ENCODE measurements at regions not wholly inside any gene's neighbourhood (a gene's known extent, or its start where the extent isn't known, plus 50 kb on each side); places are given as distances from the start of the nearest gene placed in this dataset.
A peak's percentile ranks its signal among the peaks of the same experiment; 100 is the strongest.

DNA sequence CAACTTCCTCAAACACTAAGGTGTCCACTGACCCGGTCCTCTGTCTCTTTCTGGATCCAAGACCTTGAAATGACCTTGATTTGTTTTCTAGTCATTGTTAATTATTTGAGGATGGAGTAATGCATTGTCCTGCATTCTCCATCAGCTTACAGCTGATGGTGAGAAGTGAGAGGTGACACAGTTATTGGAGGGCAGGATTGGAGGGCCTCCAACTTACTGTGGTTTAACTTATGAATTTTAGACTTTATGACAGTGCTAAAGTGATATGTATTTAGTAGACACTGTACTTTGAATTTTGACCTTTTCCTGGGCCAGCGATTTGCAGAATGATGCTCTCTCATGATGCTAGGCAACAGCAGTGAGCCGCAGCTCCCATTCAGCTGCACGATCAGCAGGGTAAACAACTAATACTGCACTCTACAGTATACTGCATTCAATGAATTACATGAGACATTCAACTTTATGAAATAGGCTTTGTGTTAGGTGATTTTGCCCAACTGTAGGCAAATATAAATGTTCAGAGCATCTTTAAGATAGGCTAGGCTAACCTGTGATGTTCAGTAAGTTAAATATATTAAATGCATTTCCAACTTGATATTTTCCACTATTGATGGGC is 200.0 kb upstream of the MEX3C start:
- Mint-ChIP-seq H3K27ac (no peak overlapping the region), H3K27me3 (peaks cover 9% of the 10 kb centered on the region), H3K4me3 (no peak overlapping the region), H3K4me1 (no peaks in the 10 kb centered on the region), H3K36me3 (ENCODE audit: low read depth) (no peaks in the 10 kb centered on the region), H3K9me3 (no peaks in the 10 kb centered on the region)
- no peak for ATAC-seq (replicated peaks)

GRCh38 chr18:51398104-51398503 is 200.6 kb upstream of the MEX3C start:
- no peak for ATAC-seq (replicated peaks)
- Mint-ChIP-seq H3K4me3 (no peak overlapping the region), H3K27me3 (peaks cover 9% of the 10 kb centered on the region)

DNA sequence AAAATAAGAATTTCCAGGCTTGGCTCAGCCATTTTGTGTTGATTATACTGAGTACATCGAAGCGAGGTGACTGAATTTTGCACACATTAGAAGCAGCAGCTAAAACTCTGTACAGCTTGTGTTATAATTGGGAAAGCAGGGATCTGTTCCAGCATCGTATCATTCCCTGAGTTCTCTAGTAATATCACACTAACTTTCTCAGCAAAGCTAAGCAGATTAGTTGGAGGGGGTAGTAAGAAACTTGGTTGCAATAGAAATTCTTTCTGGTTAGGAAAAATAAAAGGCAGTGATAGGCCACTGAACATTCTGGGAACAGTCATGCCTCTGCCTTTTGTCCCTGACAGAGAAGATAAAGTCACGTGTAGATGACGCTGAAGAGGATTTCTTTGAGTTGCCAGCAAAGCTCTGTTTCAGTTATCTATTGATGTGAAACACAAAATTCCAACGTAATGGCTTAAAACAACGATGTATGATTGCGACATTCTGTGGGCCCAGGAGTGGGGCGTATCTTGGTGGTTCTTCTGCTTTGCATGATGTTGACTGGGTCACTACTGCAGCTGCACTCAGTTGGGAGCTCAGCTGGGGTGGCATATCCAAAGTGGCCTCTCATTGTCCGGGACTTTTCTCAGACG is 202.1 kb upstream of the MEX3C start:
- Mint-ChIP-seq H3K4me3 (no peak overlapping the region), H3K27me3 (no peaks in the 10 kb centered on the region), H3K9me3 (no peaks in the 10 kb centered on the region), H3K27ac (no peak overlapping the region), H3K4me1 (no peaks in the 10 kb centered on the region), H3K36me3 (ENCODE audit: low read depth) (no peaks in the 10 kb centered on the region)
- ATAC-seq (replicated peaks): no peak

More at GRCh38 chr18:51398104-51398503, 200.6 kb upstream of the MEX3C start:
- no peaks in the 10 kb centered on the region for H3K4me1 Mint-ChIP-seq
- H3K36me3 Mint-ChIP-seq (ENCODE audit: low read depth): no peaks in the 10 kb centered on the region
- no peak overlapping the region for H3K27ac Mint-ChIP-seq
- H3K9me3 Mint-ChIP-seq: no peaks in the 10 kb centered on the region

GRCh38 chr18:51400721-51401120 is 203.2 kb upstream of the MEX3C start:
- Mint-ChIP-seq H3K36me3 (ENCODE audit: low read depth) (no peaks in the 10 kb centered on the region), H3K4me3 (no peak overlapping the region), H3K27ac (no peak overlapping the region), H3K9me3 (no peaks in the 10 kb centered on the region), H3K4me1 (no peaks in the 10 kb centered on the region), H3K27me3 (peaks cover 2% of the 10 kb centered on the region)
- no peak for ATAC-seq (replicated peaks)

- Mint-ChIP-seq H3K9me3 (no peaks in the 10 kb centered on the region), H3K36me3 (ENCODE audit: low read depth) (no peaks in the 10 kb centered on the region), H3K4me3 (no peak overlapping the region), H3K4me1 (no peaks in the 10 kb centered on the region), H3K27ac (no peak overlapping the region), H3K27me3 (peaks cover 4% of the 10 kb centered on the region)
- no peak for ATAC-seq (replicated peaks)
Measured at GRCh38 chr18:51401912-51402311, 204.4 kb upstream of the MEX3C start.

- Mint-ChIP-seq H3K36me3 (ENCODE audit: low read depth) (no peaks in the 10 kb centered on the region), H3K27ac (no peak overlapping the region), H3K4me1 (no peaks in the 10 kb centered on the region), H3K9me3 (no peaks in the 10 kb centered on the region), H3K27me3 (peaks cover 4% of the 10 kb centered on the region), H3K4me3 (no peak overlapping the region)
- no peak for ATAC-seq (replicated peaks)
Measured at GRCh38 chr18:51404620-51405019, 207.1 kb upstream of the MEX3C start.

- H3K4me1 Mint-ChIP-seq: no peaks in the 10 kb centered on the region
- H3K36me3 Mint-ChIP-seq (ENCODE audit: low read depth): no peaks in the 10 kb centered on the region
- peaks cover 12% of the 10 kb centered on the region for H3K27me3 Mint-ChIP-seq
- no peak for ATAC-seq (replicated peaks)
- H3K27ac Mint-ChIP-seq: no peak overlapping the region
- H3K9me3 Mint-ChIP-seq: no peaks in the 10 kb centered on the region
- H3K4me3 Mint-ChIP-seq: no peak overlapping the region
Measured at GRCh38 chr18:51405683-51406477, 208.4 kb upstream of the MEX3C start.

DNA sequence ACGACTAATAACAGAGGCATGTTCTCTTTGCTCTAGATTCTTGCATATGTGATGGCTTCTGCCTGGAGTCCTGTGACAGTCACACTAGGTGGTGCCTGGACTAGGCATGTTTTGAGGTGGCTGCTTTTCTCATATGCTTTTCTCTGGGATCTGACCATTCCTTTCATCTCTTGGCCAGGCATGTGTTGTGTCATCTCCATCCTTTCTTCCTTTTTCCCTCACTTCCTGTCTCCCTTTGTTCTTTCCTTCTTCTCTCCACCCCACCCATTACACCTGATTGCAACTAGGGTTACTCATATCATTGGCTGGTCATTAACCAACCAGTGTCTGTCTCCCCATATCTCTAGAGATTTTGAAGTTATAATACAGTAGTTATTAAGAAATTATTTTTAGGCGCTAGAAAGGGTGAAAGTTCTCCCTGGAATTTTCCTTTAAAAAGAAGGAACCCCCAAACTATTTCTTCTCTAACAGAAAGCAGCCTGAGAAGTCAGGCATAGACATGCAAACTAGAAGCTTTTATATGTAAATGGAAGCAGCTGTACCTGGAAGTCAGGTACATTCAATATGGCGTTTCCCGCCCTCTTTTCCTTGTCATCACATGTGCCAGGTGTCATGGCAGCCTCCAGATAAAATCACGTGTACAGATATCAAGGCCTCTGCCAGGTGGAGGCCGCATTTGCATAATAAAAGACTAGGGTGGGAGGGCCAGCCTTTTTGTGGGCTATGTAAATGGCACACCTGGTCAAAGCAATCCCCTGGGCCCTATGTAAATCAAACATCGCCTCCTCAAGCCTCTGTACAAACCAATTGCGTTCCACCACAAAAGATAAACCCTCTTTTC is 220.4 kb upstream of the MEX3C start:
- Mint-ChIP-seq H3K9me3 (no peaks in the 10 kb centered on the region), H3K27ac (no peak overlapping the region), H3K4me3 (no peak overlapping the region), H3K36me3 (ENCODE audit: low read depth) (no peaks in the 10 kb centered on the region), H3K27me3 (no peaks in the 10 kb centered on the region), H3K4me1 (no peaks in the 10 kb centered on the region)
- no peak for ATAC-seq (replicated peaks)

DNA sequence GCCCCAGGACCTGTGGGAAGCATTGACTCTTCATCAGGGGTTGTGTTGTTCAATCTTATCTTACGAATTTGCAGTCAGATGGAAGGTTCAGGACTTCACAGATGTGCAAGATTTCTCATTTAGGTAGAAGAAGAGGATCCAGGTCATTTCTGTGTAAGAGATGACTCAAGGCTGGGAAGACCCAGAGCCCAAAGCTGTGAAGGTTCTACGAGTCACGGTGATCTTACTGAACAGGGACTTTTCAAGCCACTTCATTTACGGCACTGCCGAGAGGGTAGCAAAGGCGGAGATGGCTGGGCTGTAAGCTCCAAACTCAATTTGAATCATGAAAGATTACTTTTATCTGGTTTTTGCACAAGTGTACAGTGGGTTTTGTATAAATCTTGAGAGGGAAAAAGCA is 228.0 kb upstream of the MEX3C start:
- ATAC-seq (replicated peaks): peak; percentile 71
- Mint-ChIP-seq H3K4me1 (peaks cover 5% of the 10 kb centered on the region), H3K4me3 (peak overlapping the region; percentile 3), H3K9me3 (no peaks in the 10 kb centered on the region), H3K27me3 (peaks cover 12% of the 10 kb centered on the region), H3K36me3 (ENCODE audit: low read depth) (no peaks in the 10 kb centered on the region), H3K27ac (peak overlapping the region; percentile 31)

DNA sequence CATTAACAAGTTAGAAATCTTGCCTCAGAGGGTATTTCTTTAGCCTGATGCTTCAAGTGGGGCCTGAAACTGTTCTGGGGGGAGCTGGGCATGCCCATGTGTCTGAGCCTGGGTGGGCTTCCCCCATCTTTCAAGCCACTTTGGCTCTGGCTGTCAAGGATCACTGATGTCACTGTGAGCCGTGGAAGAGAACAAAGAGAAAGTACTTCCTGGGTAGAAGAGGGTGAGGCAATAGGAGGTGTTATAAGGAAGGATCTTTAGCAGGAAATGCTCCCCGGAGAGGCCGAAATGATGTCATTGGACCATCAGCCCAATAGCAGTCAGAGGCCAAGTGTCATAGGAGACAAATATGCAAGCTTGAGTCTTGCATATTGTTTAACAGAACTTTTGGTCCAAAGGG is 228.4 kb upstream of the MEX3C start:
- Mint-ChIP-seq H3K4me3 (peak overlapping the region; percentile 3), H3K27me3 (peaks cover 14% of the 10 kb centered on the region), H3K9me3 (no peaks in the 10 kb centered on the region), H3K36me3 (ENCODE audit: low read depth) (no peaks in the 10 kb centered on the region), H3K27ac (peak overlapping the region; percentile 31), H3K4me1 (peaks cover 5% of the 10 kb centered on the region)
- ATAC-seq (replicated peaks): no peak

DNA sequence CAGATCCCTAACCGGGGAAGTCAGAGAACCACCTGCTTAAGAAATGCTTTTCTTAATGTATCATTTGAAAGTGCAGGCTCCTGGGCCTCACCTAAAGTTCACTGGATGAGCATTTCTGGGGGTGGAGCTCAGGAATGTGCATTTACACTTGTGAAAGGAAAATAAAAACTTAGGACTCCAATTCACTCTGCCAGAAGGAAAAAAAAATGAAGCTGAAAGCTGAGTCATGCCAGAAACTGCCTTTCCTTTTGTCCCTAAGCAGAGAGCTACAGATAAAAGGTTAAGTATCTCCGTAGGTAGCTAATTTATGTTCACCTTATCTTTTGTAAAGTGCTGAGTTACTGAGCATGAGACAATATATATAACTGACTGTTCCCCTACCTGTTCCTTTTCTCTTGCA is 229.5 kb upstream of the MEX3C start:
- H3K27ac Mint-ChIP-seq: no peak overlapping the region
- no peak overlapping the region for H3K4me3 Mint-ChIP-seq
- H3K36me3 Mint-ChIP-seq (ENCODE audit: low read depth): no peaks in the 10 kb centered on the region
- peaks cover 5% of the 10 kb centered on the region for H3K4me1 Mint-ChIP-seq
- H3K9me3 Mint-ChIP-seq: peaks cover 4% of the 10 kb centered on the region
- no peak for ATAC-seq (replicated peaks)
- H3K27me3 Mint-ChIP-seq: peaks cover 14% of the 10 kb centered on the region

- no peak overlapping the region for H3K4me3 Mint-ChIP-seq
- peaks cover 5% of the 10 kb centered on the region for H3K4me1 Mint-ChIP-seq
- H3K36me3 Mint-ChIP-seq (ENCODE audit: low read depth): no peaks in the 10 kb centered on the region
- peaks cover 22% of the 10 kb centered on the region for H3K27me3 Mint-ChIP-seq
- H3K27ac Mint-ChIP-seq: no peak overlapping the region
- H3K9me3 Mint-ChIP-seq: peaks cover 6% of the 10 kb centered on the region
- no peak for ATAC-seq (replicated peaks)
Measured at GRCh38 chr18:51429644-51430043, 232.2 kb upstream of the MEX3C start.

GRCh38 chr18:51430538-51430937 is 233.1 kb upstream of the MEX3C start:
- Mint-ChIP-seq H3K4me3 (no peak overlapping the region), H3K9me3 (peaks cover 6% of the 10 kb centered on the region), H3K4me1 (no peaks in the 10 kb centered on the region), H3K27me3 (peaks cover 17% of the 10 kb centered on the region), H3K27ac (no peak overlapping the region), H3K36me3 (ENCODE audit: low read depth) (no peaks in the 10 kb centered on the region)
- no peak for ATAC-seq (replicated peaks)

GRCh38 chr18:51433296-51433695 is 235.8 kb upstream of the MEX3C start:
- no peak for ATAC-seq (replicated peaks)

More at GRCh38 chr18:51433296-51433695, 235.8 kb upstream of the MEX3C start:
- no peaks in the 10 kb centered on the region for H3K4me1 Mint-ChIP-seq
- peaks cover 31% of the 10 kb centered on the region for H3K27me3 Mint-ChIP-seq
- no peak overlapping the region for H3K27ac Mint-ChIP-seq
- no peaks in the 10 kb centered on the region for H3K36me3 Mint-ChIP-seq (ENCODE audit: low read depth)
- H3K4me3 Mint-ChIP-seq: no peak overlapping the region
- H3K9me3 Mint-ChIP-seq: peaks cover 6% of the 10 kb centered on the region

Measured in activated T-helper 17 cell treated with anti-CD3 and anti-CD28 coated beads, Interleukin-2, amount 50 U/mL, for 72 hours (primary cell).